Stimulated activated naive CD8-positive, alpha-beta T cell treated with anti-CD3 and anti-CD28 coated beads, Interleukin-15, Interleukin-2, amounts not matched to agents 100 ng/mL and 50 ng/mL, for 24 hours (primary cell): ENCODE measurements at regions not wholly inside any gene's neighbourhood (a gene's known extent, or its start where the extent isn't known, plus 50 kb on each side); places are given as distances from the start of the nearest gene placed in this dataset.
A peak's percentile ranks its signal among the peaks of the same experiment; 100 is the strongest.
"Not testable (repeated sequence)": the region's sequence is repeated elsewhere in the genome, so short reads cannot be mapped to it uniquely, and the experiment has no call there.

Experiments
- H3K27ac Mint-ChIP-seq: one replicate; pipeline ENCODE4 v1.8.0; 2021; ENCODE audit warnings: mild to moderate bottlenecking, mixed read lengths
- H3K27me3 Mint-ChIP-seq: one replicate; pipeline ENCODE4 v1.8.0; 2021; ENCODE audit warnings: mixed read lengths
- H3K36me3 Mint-ChIP-seq: one replicate; pipeline ENCODE4 v1.8.0; 2021; ENCODE audit warnings: low read depth, mixed read lengths
- H3K4me1 Mint-ChIP-seq: one replicate; pipeline ENCODE4 v1.8.0; 2021; ENCODE audit warnings: low read depth, mixed read lengths
- H3K4me3 Mint-ChIP-seq: one replicate; pipeline ENCODE4 v1.8.0; 2021; ENCODE audit warnings: mild to moderate bottlenecking, mixed read lengths
- H3K9me3 Mint-ChIP-seq: one replicate; pipeline ENCODE4 v1.8.0; 2021; ENCODE audit warnings: mixed read lengths

DNA sequence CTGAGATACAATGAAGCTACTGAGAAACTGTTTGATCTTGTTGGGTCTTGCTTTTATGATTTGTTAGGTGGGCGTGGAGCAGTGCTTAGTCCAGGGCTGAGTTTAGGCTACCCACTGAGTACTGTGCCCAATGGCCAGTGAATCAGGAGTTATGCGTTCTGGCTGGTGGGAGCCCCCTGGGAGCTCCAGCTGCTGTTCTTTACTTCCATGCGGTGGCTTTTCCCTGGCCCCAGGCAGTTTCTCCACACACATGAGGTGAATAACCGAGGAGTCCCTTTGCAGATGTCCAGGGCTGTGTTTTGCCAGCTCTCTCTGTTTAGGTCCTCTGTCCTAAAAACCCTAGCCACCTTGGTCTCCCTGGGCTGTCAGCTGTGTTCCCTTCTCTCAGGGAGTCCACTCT, 106.5 kb downstream of the KLF13 start:
- Mint-ChIP-seq H3K36me3 (no peaks in the 10 kb centered on the region), H3K4me1 (peaks cover 65% of the 10 kb centered on the region), H3K27me3 (no peaks in the 10 kb centered on the region), H3K9me3 (no peaks in the 10 kb centered on the region), H3K4me3 (no peak overlapping the region), H3K27ac (peak overlapping the region; percentile 69)

DNA sequence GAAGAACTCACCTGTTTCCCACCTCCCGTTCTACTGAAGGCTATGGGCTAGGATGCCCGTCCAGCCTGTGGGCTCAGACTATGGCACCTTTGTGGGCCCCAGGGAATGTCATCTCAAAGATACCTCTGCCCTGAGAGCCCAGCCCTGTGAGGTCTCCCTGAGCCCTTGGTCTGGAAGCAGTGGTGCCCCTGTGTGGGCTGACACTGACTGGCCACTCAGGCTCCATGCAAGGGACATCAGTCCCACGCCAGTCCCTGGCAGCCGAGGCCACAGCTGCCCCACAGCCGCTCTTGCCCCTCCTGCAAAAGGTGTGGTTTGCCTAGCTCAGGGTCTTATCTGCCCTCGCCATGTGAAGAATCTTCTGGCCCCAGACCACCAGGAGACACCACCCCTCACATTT, 106.9 kb downstream of the KLF13 start:
- peaks cover 70% of the 10 kb centered on the region for H3K4me1 Mint-ChIP-seq
- peak overlapping the region; percentile 72 for H3K4me3 Mint-ChIP-seq
- H3K36me3 Mint-ChIP-seq: no peaks in the 10 kb centered on the region
- peak overlapping the region; percentile 95 for H3K27ac Mint-ChIP-seq
- no peaks in the 10 kb centered on the region for H3K27me3 Mint-ChIP-seq
- no peaks in the 10 kb centered on the region for H3K9me3 Mint-ChIP-seq

DNA sequence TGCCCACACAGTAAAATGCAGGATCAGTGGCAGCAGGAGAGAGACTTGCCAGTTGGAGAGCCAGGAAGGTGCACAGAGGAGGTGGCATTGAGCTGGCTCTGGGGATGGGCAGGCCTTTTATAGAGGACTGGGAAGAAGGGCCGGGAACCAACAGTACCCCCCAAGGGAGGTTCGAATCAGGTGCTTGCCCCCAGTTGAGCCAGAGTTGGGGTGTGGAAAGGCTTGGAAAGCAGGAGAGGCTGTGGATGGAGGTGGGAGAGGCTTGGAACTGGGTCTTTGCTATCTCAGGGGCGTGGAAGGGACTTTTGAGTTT, 107.6 kb downstream of the KLF13 start:
- no peaks in the 10 kb centered on the region for H3K36me3 Mint-ChIP-seq
- no peaks in the 10 kb centered on the region for H3K27me3 Mint-ChIP-seq
- H3K27ac Mint-ChIP-seq: peak overlapping the region; percentile 95

DNA sequence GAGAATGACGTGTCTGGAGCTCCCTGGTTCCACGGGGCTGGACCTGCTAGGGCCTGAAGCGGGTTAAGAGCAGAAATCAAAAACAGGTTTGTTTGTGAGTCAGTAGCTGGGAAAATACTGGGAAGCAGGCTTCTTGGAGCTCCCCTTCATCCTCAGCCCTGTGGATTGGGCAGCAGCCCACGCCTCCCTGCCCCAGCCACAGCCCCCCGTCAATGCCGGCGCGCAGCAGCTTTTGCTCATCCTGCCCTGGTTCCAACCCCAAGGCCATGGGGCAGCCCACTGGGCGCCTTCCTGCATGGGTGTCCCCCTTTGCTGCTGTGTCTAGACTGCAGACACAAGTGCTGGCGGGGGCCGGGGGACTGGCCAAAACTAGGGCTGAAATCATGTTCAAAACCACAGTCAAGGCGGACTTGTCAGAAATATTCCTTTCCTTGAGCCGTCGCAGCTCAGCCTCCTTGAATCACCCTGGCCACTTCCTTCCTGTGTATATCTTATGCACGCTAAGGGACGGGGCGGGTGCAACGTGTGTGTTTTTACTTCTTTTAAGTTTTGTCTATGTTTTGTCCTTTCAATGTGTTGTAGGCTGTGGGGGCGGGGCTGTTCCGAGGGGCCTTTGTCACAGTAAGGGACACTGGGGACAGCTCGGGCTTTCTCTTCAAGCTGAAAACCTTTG, 108.1 kb downstream of the KLF13 start:
- Mint-ChIP-seq H3K27me3 (no peaks in the 10 kb centered on the region), H3K27ac (peak overlapping the region; percentile 95), H3K36me3 (no peaks in the 10 kb centered on the region), H3K4me3 (peak overlapping the region; percentile 72), H3K4me1 (peaks cover 77% of the 10 kb centered on the region), H3K9me3 (no peaks in the 10 kb centered on the region)

More for the DNA sequence above, 107.6 kb downstream of the KLF13 start:
- Mint-ChIP-seq H3K9me3 (no peaks in the 10 kb centered on the region), H3K4me3 (peak overlapping the region; percentile 72), H3K4me1 (peaks cover 72% of the 10 kb centered on the region)

DNA sequence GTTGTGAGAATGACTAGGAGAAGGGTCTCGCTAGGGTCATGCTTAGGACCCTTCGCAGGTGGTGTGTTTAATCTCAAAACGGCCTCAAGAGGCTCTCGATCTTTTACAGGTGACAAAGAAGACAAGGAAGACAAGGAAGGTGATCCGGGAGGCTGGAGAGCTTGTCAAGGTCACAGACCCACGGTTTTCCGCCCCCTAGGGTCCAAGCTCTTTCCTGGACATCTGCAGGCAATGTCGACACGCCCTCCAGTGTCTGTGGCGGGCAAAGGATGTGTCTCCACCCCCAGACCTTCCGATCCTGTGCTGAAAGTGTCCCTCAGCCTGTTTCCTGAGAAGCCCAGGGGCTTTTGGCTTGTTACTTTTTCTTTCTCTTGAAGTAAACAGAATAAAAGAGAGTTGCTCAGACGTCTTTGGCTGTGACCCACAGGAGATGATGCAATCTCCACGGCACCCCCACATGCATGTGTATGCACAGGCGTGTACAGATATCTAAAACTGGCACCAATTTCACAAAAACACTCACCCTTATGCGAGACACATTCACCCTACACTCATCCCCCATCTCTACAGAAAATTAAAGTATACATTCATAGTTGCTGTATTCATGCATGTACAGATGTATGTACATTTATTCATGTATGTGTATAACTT, 108.8 kb downstream of the KLF13 start:
- peaks cover 78% of the 10 kb centered on the region for H3K4me1 Mint-ChIP-seq
- no peaks in the 10 kb centered on the region for H3K36me3 Mint-ChIP-seq
- peak overlapping the region; percentile 95 for H3K27ac Mint-ChIP-seq
- no peaks in the 10 kb centered on the region for H3K27me3 Mint-ChIP-seq
- H3K9me3 Mint-ChIP-seq: no peaks in the 10 kb centered on the region
- H3K4me3 Mint-ChIP-seq: peak overlapping the region; percentile 72

DNA sequence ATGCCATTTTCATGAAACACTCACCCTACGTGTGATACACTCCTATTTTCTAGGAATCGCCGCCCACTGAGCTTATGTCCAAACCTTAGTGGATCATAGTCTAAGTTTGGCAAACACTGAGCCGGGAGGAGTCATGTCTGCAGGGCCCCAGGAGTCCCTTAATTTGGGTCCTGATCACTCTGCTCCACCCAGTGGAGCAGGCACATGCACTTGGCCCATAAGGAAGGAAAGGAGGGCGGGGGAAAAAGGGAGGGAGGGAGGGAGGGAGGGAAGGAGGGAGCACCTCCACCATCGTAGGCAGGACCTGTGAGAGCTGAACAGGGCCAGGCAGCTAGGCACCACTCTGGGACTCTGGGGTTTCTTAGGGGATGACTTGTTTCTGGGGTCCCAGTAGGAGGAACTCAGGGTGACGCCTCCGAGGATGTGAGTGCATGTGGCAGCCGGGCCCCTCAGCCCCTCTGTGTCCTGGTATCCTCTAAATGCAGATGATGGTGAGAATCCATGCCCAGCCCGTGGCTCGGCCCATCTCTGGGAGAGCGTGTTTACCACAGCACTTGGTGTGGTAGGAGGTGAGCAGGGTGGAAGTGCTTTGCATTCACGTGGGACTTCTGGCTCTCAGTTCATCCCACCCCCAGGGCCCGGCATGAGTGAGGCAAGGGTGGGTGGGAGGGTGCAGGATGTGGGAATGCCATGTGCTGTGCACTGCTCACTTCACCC, 109.4 kb downstream of the KLF13 start:
- no peaks in the 10 kb centered on the region for H3K36me3 Mint-ChIP-seq
- H3K9me3 Mint-ChIP-seq: no peaks in the 10 kb centered on the region
- H3K27ac Mint-ChIP-seq: peak overlapping the region; percentile 95
- peaks cover 79% of the 10 kb centered on the region for H3K4me1 Mint-ChIP-seq
- no peaks in the 10 kb centered on the region for H3K27me3 Mint-ChIP-seq
- peak overlapping the region; percentile 72 for H3K4me3 Mint-ChIP-seq

DNA sequence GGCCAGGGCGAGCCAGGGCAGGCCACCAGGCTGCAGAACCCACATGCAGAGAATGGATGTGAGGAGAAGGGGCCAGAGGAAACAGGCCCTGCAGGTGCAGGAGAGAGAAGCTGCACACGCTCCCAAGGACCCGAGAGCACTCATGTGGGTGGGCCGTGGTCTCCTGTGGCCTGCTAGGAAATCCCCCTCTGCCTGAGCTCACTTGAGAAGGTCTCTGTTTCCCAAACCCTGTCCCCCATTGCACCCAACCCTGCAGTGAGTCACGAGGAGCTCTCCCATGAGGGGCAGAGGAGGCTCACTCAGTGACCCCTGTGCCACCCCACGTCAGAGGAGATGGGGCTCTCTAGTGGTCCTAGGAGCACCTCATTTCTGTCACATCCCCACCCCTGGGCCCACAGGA, 111.1 kb downstream of the KLF13 start:
- Mint-ChIP-seq H3K27ac (peak overlapping the region; percentile 95), H3K27me3 (no peaks in the 10 kb centered on the region), H3K9me3 (no peaks in the 10 kb centered on the region), H3K4me1 (peaks cover 87% of the 10 kb centered on the region), H3K4me3 (peak overlapping the region; percentile 63), H3K36me3 (no peaks in the 10 kb centered on the region)

DNA sequence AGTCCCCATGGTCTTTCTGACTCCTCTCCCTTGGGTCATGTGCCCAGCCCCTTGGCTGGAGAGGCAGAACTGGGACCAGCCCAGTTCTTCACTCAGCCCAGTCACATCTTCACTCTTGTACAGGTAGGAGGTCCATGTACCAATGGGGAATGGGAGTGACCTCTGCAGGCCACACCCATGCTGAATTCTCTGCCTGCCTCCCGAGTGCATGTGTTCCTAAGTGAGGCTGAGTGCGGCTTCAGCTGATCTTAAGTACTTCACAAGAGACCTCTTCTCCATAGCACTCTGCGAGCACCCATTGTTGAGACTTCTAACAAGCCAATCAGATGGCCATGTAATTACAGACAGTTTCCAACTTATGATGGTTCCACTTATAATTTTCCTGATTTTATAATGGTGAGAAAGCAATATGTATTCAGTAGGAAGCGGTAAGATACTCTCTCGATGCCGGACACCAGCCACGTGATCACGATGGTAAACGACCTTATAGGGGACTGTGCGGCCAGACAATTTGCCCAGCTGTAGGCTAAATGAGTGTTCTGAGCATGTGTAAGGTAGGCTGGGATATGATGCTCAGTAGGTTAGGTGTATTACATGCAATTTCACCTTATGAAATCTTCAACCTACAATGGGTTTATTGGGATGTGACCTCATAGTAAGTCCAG, 112.1 kb downstream of the KLF13 start:
- Mint-ChIP-seq H3K4me3 (no peak overlapping the region), H3K36me3 (no peaks in the 10 kb centered on the region), H3K9me3 (no peaks in the 10 kb centered on the region), H3K27me3 (no peaks in the 10 kb centered on the region), H3K4me1 (peaks cover 89% of the 10 kb centered on the region), H3K27ac (peak overlapping the region; percentile 95)

DNA sequence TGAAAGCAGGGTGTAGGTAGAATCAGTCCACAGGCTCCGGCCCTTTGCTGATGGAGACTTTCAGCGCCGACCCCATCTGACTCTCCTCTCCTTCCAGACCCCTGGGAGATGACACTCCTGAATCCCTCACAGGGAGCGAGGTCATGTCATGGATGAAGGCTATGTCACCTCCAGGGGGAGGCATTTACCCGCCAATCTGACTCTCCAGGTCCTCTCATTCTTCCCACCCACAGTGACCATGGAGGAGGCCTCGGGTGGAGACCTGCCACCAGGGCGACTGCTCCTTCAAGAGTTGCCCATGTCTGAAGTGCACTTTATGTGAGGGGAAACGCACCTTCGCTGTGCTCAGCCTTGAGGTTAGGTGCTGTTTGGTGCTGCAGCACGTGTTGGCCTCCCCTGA, 112.7 kb downstream of the KLF13 start:
- Mint-ChIP-seq H3K4me1 (peaks cover 88% of the 10 kb centered on the region), H3K4me3 (no peak overlapping the region)

DNA sequence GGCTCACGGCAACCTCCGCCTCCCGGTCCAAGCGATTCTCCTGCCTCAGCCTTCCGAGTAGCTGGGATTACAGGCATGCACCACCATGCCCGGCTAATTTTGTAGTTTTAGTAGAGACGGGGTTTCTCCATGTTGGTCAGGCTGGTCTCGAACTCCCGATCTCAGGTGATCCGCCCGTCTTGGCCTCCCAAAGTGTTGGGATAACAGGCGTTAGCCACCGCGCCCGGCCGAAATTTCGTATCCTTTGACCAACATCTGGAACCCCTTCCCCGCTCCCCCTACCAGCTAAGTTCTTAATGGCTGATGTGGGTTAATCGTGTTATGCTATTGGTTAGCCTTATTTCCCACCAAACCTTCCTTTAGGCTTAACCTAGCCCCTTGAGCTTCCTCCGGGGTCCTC, 113.6 kb downstream of the KLF13 start:
- not testable (repeated sequence) for H3K27me3 Mint-ChIP-seq, H3K9me3 Mint-ChIP-seq, H3K36me3 Mint-ChIP-seq
- H3K4me3 Mint-ChIP-seq: peak overlapping the region; percentile 70
- peaks cover 86% of the 10 kb centered on the region for H3K4me1 Mint-ChIP-seq
- H3K27ac Mint-ChIP-seq: peak overlapping the region; percentile 36

More for the DNA sequence above, 112.7 kb downstream of the KLF13 start:
- H3K36me3 Mint-ChIP-seq: no peaks in the 10 kb centered on the region
- no peak overlapping the region for H3K27ac Mint-ChIP-seq
- no peaks in the 10 kb centered on the region for H3K27me3 Mint-ChIP-seq
- H3K9me3 Mint-ChIP-seq: no peaks in the 10 kb centered on the region

DNA sequence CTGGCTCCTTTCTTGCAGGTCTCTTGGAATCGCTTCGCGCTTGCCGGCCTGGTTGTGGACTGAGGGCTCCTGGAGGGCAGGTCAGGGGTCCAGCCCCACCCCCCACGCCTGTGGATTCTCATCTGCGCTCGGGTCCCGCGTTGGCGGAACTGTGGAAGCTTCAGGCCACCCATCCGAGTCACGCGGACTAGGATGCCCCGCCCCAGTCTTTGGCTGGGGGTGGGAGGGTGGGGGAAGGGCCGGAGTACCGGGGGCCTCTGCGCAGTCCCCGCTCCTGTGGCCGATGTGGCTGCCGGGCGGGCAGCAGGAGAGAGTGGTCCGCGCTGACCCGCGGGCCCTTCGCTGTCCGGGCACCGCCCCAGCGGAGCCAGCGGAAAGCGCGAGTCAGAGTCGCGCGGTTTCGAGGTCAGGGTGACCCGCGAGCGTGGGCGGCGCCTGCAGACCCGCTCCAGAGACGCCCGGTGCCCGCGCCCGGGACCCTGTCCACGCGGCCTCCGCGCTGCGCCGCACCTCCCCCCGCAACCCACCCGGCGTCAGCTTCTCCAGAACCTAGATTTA, 114.2 kb downstream of the KLF13 start:
- no peaks in the 10 kb centered on the region for H3K9me3 Mint-ChIP-seq
- peaks cover 80% of the 10 kb centered on the region for H3K4me1 Mint-ChIP-seq
- H3K27ac Mint-ChIP-seq: peak overlapping the region; percentile 36
- no peaks in the 10 kb centered on the region for H3K27me3 Mint-ChIP-seq
- H3K36me3 Mint-ChIP-seq: no peaks in the 10 kb centered on the region
- H3K4me3 Mint-ChIP-seq: peak overlapping the region; percentile 70

DNA sequence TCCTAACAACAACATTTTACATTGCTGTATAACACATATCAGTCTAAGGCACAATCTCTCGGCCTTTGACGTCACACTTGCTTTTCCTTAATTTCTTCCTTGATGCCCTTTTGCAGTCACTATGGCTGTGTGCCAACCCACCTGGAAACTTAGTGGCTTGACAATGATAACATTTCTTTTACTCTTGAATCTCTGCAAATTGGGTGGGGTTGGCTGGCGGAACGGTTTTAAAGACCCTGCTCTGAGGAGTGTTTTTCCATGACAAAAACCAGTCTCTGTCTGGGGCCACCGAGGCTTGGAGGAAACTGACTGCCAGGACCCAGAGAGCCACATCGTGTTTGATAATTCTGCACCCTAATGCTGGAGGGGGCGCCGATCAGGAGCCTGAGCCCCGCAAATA, 115.6 kb downstream of the KLF13 start:
- H3K4me1 Mint-ChIP-seq: peaks cover 66% of the 10 kb centered on the region
- no peaks in the 10 kb centered on the region for H3K9me3 Mint-ChIP-seq
- no peaks in the 10 kb centered on the region for H3K27me3 Mint-ChIP-seq
- H3K4me3 Mint-ChIP-seq: peak overlapping the region; percentile 37
- no peak overlapping the region for H3K27ac Mint-ChIP-seq
- no peaks in the 10 kb centered on the region for H3K36me3 Mint-ChIP-seq

DNA sequence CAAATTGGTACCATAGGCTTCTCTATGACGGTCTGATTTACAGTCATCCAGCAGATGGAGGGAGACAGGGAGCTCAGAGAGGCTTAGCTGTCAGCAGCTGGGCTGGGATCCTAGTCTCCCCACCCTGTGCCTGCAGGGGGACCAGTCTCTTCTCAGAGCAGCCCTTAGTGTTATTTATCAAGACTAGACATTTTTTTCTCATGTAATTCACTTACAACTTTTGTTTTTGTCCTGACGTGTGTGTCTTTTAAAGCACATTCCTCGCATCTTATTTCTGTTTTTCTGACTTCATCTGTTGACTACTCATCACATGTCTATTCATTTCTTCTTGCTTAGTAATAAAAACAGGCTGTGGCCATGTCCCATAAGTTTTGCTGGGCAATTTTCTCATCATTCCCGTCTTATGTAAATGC, 116.1 kb downstream of the KLF13 start:
- Mint-ChIP-seq H3K4me3 (no peak overlapping the region), H3K9me3 (no peaks in the 10 kb centered on the region), H3K27me3 (no peaks in the 10 kb centered on the region), H3K36me3 (no peaks in the 10 kb centered on the region), H3K4me1 (peaks cover 61% of the 10 kb centered on the region), H3K27ac (peak overlapping the region; percentile 0)

DNA sequence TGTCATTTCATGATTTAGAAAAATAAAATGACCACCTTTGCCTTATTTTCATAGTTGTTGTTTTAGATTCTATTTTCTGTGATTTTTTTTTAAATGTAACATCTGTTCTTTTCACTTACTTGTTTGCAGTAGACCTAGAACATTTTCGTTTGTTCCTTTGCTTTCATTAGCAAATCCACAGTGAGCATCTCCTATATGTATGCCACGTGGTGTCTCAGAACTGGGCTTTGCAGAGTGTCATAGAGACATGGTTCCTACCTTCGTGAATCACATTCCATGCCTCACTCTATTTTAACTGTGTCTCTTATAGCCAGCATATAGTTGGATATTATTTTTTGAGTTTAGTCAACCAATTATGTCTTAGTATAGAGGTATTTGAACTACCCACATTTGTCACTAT, 118.2 kb downstream of the KLF13 start:
- H3K27ac Mint-ChIP-seq: peak overlapping the region; percentile 17
- peaks cover 50% of the 10 kb centered on the region for H3K4me1 Mint-ChIP-seq
- H3K4me3 Mint-ChIP-seq: no peak overlapping the region
- no peaks in the 10 kb centered on the region for H3K9me3 Mint-ChIP-seq
- H3K27me3 Mint-ChIP-seq: no peaks in the 10 kb centered on the region
- no peaks in the 10 kb centered on the region for H3K36me3 Mint-ChIP-seq

DNA sequence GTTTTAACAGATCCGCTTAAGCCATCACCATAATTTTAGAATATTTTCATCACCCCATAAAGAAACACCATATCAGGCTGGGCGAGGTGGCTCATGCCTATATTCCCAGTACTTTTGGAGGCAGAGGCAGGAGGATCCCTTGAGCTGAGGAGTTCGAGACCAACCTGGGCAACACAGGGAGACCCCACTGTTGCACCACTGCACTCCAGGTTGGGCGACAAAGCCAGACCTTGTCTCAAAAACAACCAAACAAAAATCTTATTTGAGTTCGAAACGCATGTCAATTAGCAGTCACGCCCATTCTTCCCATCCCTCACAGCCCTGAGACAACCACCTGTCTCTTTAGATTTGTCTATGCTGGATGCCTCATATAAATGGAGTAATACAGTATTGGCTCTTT, 119.9 kb downstream of the KLF13 start:
- Mint-ChIP-seq H3K27ac (no peak overlapping the region), H3K9me3 (no peaks in the 10 kb centered on the region), H3K36me3 (no peaks in the 10 kb centered on the region), H3K4me1 (peaks cover 41% of the 10 kb centered on the region), H3K4me3 (no peak overlapping the region), H3K27me3 (no peaks in the 10 kb centered on the region)
